ENCODE measurements at regions not wholly inside any gene's neighbourhood (a gene's known extent, or its start where the extent isn't known, plus 50 kb on each side); places are given as distances from the start of the nearest gene placed in this dataset.

- TF ChIP-seq EP300 (IDR thresholded peaks at IDR 0.05; ENCODE audit: borderline replicate concordance in 1 of 2, low read depth in 2 of 2, low read length in 2 of 2): no peak
Measured at GRCh38 chr4:38503689-38504395, 160.2 kb upstream of the KLF3 start (continued).
